OCI-LY3 (cell line): ENCODE measurements at regions not wholly inside any gene's neighbourhood (a gene's known extent, or its start where the extent isn't known, plus 50 kb on each side); places are given as distances from the start of the nearest gene placed in this dataset.

Experiments used
- EZH2phosphoT487 ChIP-seq: fragments of 200-600 bp; shearing (Covaris generic); IDR thresholded peaks from 2 replicates; pipeline ENCODE4 v1.6.1; 2018; ENCODE audit warnings: antibody characterized with exemption, mixed run types, low read depth
- TF ChIP-seq, protein P1 (sequence below): fragments of 200-600, 300-600 bp; sonication (generic); IDR thresholded peaks from 2 replicates; pipeline ENCODE4 v1.5.1; 2014; ENCODE audit warnings: antibody characterized with exemption, low read length, low read depth

DNA sequence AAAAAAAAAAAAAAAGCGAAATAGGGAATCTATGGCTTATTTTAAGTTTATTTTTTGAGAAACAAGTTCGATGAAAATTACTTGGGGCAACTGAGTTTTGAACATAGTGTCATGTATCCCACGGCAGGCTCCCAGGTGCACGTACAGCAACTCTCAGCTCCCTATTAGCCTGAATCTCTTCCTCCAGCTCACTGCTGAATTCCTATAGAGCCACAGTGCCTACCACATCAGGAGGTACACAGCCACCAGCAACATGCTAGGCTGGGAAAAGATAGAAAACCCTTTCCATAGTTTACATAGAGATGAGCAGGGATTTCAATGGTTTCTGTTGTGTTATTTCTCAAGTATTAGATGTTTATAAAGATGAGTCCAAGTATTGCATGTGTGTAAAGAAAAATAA, 115.9 kb upstream of the RGMB start:
- TF ChIP-seq, protein P1, sequence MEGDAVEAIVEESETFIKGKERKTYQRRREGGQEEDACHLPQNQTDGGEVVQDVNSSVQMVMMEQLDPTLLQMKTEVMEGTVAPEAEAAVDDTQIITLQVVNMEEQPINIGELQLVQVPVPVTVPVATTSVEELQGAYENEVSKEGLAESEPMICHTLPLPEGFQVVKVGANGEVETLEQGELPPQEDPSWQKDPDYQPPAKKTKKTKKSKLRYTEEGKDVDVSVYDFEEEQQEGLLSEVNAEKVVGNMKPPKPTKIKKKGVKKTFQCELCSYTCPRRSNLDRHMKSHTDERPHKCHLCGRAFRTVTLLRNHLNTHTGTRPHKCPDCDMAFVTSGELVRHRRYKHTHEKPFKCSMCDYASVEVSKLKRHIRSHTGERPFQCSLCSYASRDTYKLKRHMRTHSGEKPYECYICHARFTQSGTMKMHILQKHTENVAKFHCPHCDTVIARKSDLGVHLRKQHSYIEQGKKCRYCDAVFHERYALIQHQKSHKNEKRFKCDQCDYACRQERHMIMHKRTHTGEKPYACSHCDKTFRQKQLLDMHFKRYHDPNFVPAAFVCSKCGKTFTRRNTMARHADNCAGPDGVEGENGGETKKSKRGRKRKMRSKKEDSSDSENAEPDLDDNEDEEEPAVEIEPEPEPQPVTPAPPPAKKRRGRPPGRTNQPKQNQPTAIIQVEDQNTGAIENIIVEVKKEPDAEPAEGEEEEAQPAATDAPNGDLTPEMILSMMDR = no peak
- TF ChIP-seq EZH2phosphoT487 = no peak
